ENCODE measurements at regions not wholly inside any gene's neighbourhood (a gene's known extent, or its start where the extent isn't known, plus 50 kb on each side); places are given as distances from the start of the nearest gene placed in this dataset.
A peak's percentile ranks its signal among the peaks of the same experiment; 100 is the strongest.
"Not testable (repeated sequence)": the region's sequence is repeated elsewhere in the genome, so short reads cannot be mapped to it uniquely, and the experiment has no call there.

- TF ChIP-seq CTCF (IDR thresholded peaks at IDR 0.05; ENCODE audit: borderline replicate concordance, insufficient read depth, low read depth, low read length): no peak
- H3K4me3 ChIP-seq (ENCODE audit: low read depth, low read length): no peak overlapping the region
These were observed 66.6 kb downstream of the LACC1 start for GRCh38 chr13:43946281-43946680.

- TF ChIP-seq CTCF (IDR thresholded peaks at IDR 0.05; ENCODE audit: borderline replicate concordance, insufficient read depth, low read depth, low read length): no peak
These were observed 68.3 kb downstream of the LACC1 start for GRCh38 chr13:43947897-43948458.

GRCh38 chr13:43953370-43953769, 73.7 kb downstream of the LACC1 start:
- H3K4me3 ChIP-seq (ENCODE audit: low read depth, low read length): no peak overlapping the region
- TF ChIP-seq CTCF (IDR thresholded peaks at IDR 0.05; ENCODE audit: borderline replicate concordance, insufficient read depth, low read depth, low read length): no peak

More at GRCh38 chr13:43947897-43948458, 68.3 kb downstream of the LACC1 start:
- no peak overlapping the region for H3K4me3 ChIP-seq (ENCODE audit: low read depth, low read length)

- not testable (repeated sequence) for H3K4me3 ChIP-seq (ENCODE audit: low read depth, low read length)
These were observed 77.3 kb downstream of the LACC1 start for GRCh38 chr13:43956975-43957374.

DNA sequence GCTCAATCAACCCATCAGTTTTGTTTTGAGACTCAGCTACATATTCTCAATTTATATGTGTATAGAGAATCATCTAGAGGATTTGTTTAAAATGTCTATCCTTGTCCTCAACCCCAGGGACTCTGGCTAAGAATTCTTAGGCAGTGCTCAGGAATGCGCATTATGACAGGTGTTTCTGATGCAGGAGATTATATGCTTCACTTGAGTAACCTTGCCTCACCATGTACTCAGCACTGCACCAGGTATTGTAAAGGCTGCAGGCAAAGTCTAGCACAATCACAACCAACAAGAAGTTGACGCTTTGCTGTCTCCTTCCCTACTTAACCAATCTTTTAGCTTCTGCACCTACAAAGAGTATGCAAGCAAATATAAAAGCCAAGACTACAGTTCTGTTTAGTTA, 79.6 kb downstream of the LACC1 start:
- no peak overlapping the region for H3K4me3 ChIP-seq (ENCODE audit: low read depth, low read length)
- TF ChIP-seq CTCF (IDR thresholded peaks at IDR 0.05; ENCODE audit: borderline replicate concordance, insufficient read depth, low read depth, low read length): no peak

DNA sequence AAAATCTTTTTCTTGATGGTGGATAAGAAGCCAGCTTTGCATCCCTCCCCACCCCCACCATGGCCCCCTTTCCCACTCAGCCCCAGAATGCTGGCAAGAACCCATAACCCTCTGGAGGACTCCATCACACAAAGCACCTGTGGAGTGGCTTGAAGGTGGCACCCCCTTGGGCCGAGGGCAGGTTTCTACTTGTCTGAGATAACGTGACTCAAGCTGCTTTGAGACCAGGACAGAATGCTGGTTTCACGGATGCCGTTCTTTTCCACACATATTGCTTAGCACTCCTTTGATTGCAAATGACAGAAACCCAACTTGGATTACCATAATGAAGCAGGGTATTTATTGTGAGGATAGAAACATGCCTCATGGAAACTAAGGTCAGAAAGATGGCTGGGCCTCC, 82.2 kb downstream of the LACC1 start:
- no peak overlapping the region for H3K4me3 ChIP-seq (ENCODE audit: low read depth, low read length)
- no peak for TF ChIP-seq CTCF (IDR thresholded peaks at IDR 0.05; ENCODE audit: borderline replicate concordance, insufficient read depth, low read depth, low read length)

DNA sequence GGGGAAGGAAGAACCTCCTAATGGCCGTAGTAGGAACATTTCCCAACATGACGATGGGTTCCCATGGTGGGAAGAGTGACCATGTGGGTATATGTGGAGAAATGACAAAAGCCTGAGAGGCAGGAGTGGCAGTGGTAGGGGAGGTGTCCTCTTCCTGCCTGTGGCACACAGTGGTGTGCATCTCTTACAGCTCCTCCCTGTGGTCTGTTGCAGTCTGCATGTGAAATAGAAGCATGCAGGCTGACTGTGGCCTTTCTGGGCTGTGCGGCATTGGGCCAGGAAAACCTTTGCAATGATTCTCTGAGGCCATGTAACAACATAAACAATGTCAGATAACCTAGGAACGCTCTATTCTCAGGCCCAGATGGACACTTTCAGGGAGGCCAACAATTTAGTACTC, 84.0 kb downstream of the LACC1 start:
- peak; percentile 12; the same call in 1 of the 2 replicates for TF ChIP-seq CTCF (IDR thresholded peaks at IDR 0.05; ENCODE audit: borderline replicate concordance, insufficient read depth, low read depth, low read length)
- H3K4me3 ChIP-seq (ENCODE audit: low read depth, low read length): no peak overlapping the region
